ENCODE measurements at regions not wholly inside any gene's neighbourhood (a gene's known extent, or its start where the extent isn't known, plus 50 kb on each side); places are given as distances from the start of the nearest gene placed in this dataset.

GRCh38 chr10:112047674-112048073 lies 135.9 kb downstream of the GPAM start:
- Histone ChIP-seq H3K27ac (no peak overlapping the region), H3K27me3 (no peaks in the 10 kb centered on the region), H3K4me3 (no peak overlapping the region), H3K9me3 (no peaks in the 10 kb centered on the region), H3K36me3 (no peaks in the 10 kb centered on the region), H3K4me1 (no peaks in the 10 kb centered on the region)
- TF ChIP-seq POLR2A (IDR thresholded peaks at IDR 0.05), result no peak
- TF ChIP-seq CTCF (IDR thresholded peaks at IDR 0.05), result no peak
- TF ChIP-seq POLR2AphosphoS5 (IDR thresholded peaks at IDR 0.05), result no peak
- no peak for TF ChIP-seq EP300 (IDR thresholded peaks at IDR 0.05)
- 39 to 70% methylated on average over 1 to 2 of the region's 2 CpGs for WGBS, 2 donors
- intact Hi-C loops (cut with DNase I), result no loop called here
- no peak for DNase-seq

- Histone ChIP-seq H3K4me3 (no peak overlapping the region), H3K36me3 (no peaks in the 10 kb centered on the region), H3K27ac (no peak overlapping the region), H3K9me3 (no peaks in the 10 kb centered on the region), H3K4me1 (no peaks in the 10 kb centered on the region), H3K27me3 (no peaks in the 10 kb centered on the region)
- no peak for DNase-seq
- WGBS, 2 donors, result 70 to 77% methylated on average over 5 of the region's 5 CpGs
- intact Hi-C loops (cut with DNase I), result no loop called here
- TF ChIP-seq POLR2AphosphoS5 (IDR thresholded peaks at IDR 0.05), result no peak
- TF ChIP-seq EP300 (IDR thresholded peaks at IDR 0.05), result no peak
- no peak for TF ChIP-seq POLR2A (IDR thresholded peaks at IDR 0.05)
- no peak for TF ChIP-seq CTCF (IDR thresholded peaks at IDR 0.05)
Observed at GRCh38 chr10:112052166-112052565, 131.4 kb downstream of the GPAM start.

GRCh38 chr10:112053895-112054294 lies 129.7 kb downstream of the GPAM start:
- Histone ChIP-seq H3K36me3 (no peaks in the 10 kb centered on the region), H3K27me3 (no peaks in the 10 kb centered on the region)
- 38 to 61% methylated on average over 1 of the region's 1 CpG for WGBS, 2 donors

GRCh38 chr10:112054516-112054915 lies 129.0 kb downstream of the GPAM start:
- intact Hi-C loops (cut with DNase I), result no loop called here
- no peak for TF ChIP-seq EP300 (IDR thresholded peaks at IDR 0.05)
- no peak for TF ChIP-seq POLR2AphosphoS5 (IDR thresholded peaks at IDR 0.05)
- no peak for TF ChIP-seq POLR2A (IDR thresholded peaks at IDR 0.05)
- TF ChIP-seq CTCF (IDR thresholded peaks at IDR 0.05), result no peak
- Histone ChIP-seq H3K9me3 (no peaks in the 10 kb centered on the region), H3K27ac (no peak overlapping the region), H3K36me3 (no peaks in the 10 kb centered on the region), H3K27me3 (no peaks in the 10 kb centered on the region), H3K4me1 (no peaks in the 10 kb centered on the region), H3K4me3 (no peak overlapping the region)
- DNase-seq, result no peak
- 83 to 90% methylated on average over 5 of the region's 5 CpGs for WGBS, 2 donors

More at GRCh38 chr10:112053895-112054294, 129.7 kb downstream of the GPAM start:
- H3K4me1 ChIP-seq, result no peaks in the 10 kb centered on the region
- no peak overlapping the region for H3K4me3 ChIP-seq
- TF ChIP-seq CTCF (IDR thresholded peaks at IDR 0.05) (no peak), POLR2AphosphoS5 (IDR thresholded peaks at IDR 0.05) (no peak)
- H3K9me3 ChIP-seq, result no peaks in the 10 kb centered on the region
- H3K27ac ChIP-seq, result no peak overlapping the region
- intact Hi-C loops (cut with DNase I), result no loop called here
- DNase-seq, result no peak

GRCh38 chr10:112057072-112057471 lies 126.5 kb downstream of the GPAM start:
- Histone ChIP-seq H3K4me3 (no peak overlapping the region), H3K4me1 (no peaks in the 10 kb centered on the region), H3K9me3 (no peaks in the 10 kb centered on the region), H3K36me3 (no peaks in the 10 kb centered on the region), H3K27me3 (no peaks in the 10 kb centered on the region), H3K27ac (no peak overlapping the region)
- WGBS, 2 donors, result 88 to 90% methylated on average over 2 of the region's 2 CpGs
- TF ChIP-seq EP300 (IDR thresholded peaks at IDR 0.05) (no peak), CTCF (IDR thresholded peaks at IDR 0.05) (no peak), POLR2AphosphoS5 (IDR thresholded peaks at IDR 0.05) (no peak), POLR2A (IDR thresholded peaks at IDR 0.05) (no peak)
- intact Hi-C loops (cut with DNase I), result no loop called here
- no peak for DNase-seq

All from sigmoid colon (tissue), 6 donors.